HepG2 (cell line): ENCODE measurements at regions not wholly inside any gene's neighbourhood (a gene's known extent, or its start where the extent isn't known, plus 50 kb on each side); places are given as distances from the start of the nearest gene placed in this dataset.

Source experiments
- ATAC-seq: fragments of 200-7000 bp; cut with Tn5 transposase; 3 replicates; pipeline ENCODE4 v1.9.1; 2020; ENCODE audit warnings: mild to moderate bottlenecking, moderate library complexity
- BruUV-seq: library from RNA; stranded (reverse); fragments of 400-500 nt; replicated peaks from 2 replicates; lab custom pipeline; 2021; lab: Mats Ljungman, UMichigan
- CTCF ChIA-PET: fragments of 300-600 bp; formaldehyde crosslinking; extraction: SDS; loops from one replicate; lab custom pipeline; 2021; ENCODE audit warnings: low total read pairs, inconsistent platforms, low intra/inter-chr PET ratio; lab: Yijun Ruan, JAX
- POLR2A ChIA-PET: fragments of 350-600 bp; sonication (Branson Sonifier 250); formaldehyde crosslinking; loops from one replicate; lab custom pipeline; 2020; ENCODE audit warnings: antibody characterized with exemption, inconsistent platforms; lab: Yijun Ruan, JAX
- DNase-seq: peaks from one replicate; pipeline ENCODE4 v3.0.0-alpha.2; 2015; ENCODE audit warnings: low spot score
- FAIRE-seq: peaks from 3 replicates; lab custom pipeline; 2011; peaks lifted over from hg19 to GRCh38; lab: Jason Lieb, UNC
- H2AFZ ChIP-seq: one replicate; pipeline ENCODE4 v1.6.1; 2011; ENCODE audit warnings: low read length, inconsistent platforms
- H3K27ac ChIP-seq: fragments of 300-600 bp; 3 replicates; pipeline ENCODE4 v1.8.0; 2011; ENCODE audit warnings: mixed run types, mild to moderate bottlenecking, mixed read lengths, low read length, inconsistent platforms; ENCODE audit not compliant: insufficient read depth; ENCODE audit errors: extremely low read length
- H3K27me3 ChIP-seq, 2 experiments: fragments of 200-600 bp in 1 of 2; 2 replicates in 1 of 2; 3 replicates in 1 of 2; pipeline versions ENCODE4 v1.6.0 to v1.8.0; 2011; ENCODE audit warnings: low read length in 2 of 2, mild to moderate bottlenecking in 2 of 2, moderate library complexity in 2 of 2, inconsistent platforms in 1 of 2; ENCODE audit not compliant: insufficient read depth in 2 of 2, control insufficient read depth in 1 of 2
- H3K36me3 ChIP-seq, 2 experiments: fragments of 200-600 bp in 1 of 2; replicated peaks in 1 of 2; 2 replicates in 1 of 2; 3 replicates in 1 of 2; pipeline versions ENCODE4 v1.5.1 to v1.8.0; 2011; ENCODE audit warnings: low read length in 2 of 2, inconsistent platforms in 1 of 2; ENCODE audit not compliant: insufficient read depth in 2 of 2, control insufficient read depth in 1 of 2
- H3K4me1 ChIP-seq: 2 replicates; pipeline ENCODE4 v1.5.1; 2012; ENCODE audit warnings: low read length, inconsistent platforms; ENCODE audit not compliant: insufficient read depth
- H3K4me2 ChIP-seq: 2 replicates; pipeline ENCODE4 v1.6.0; 2011; ENCODE audit warnings: low read depth, low read length, inconsistent platforms
- H3K4me3 ChIP-seq, 3 experiments: fragments of 200-600 bp in 1 of 3; sonication (generic), shearing (Covaris generic) in 1 of 3; replicated peaks in 1 of 3; 2 replicates each; pipeline ENCODE4 v1.5.1; 2011 to 2016; ENCODE audit warnings: low read length in 3 of 3, inconsistent platforms in 2 of 3, low read depth in 2 of 3, mild to moderate bottlenecking in 2 of 3, control low read depth in 1 of 3, mixed read lengths in 1 of 3; ENCODE audit not compliant: insufficient read depth in 1 of 3
- H3K79me2 ChIP-seq: one replicate; pipeline ENCODE4 v1.6.1; 2011; ENCODE audit warnings: low read length, inconsistent platforms; ENCODE audit not compliant: insufficient read depth
- H3K9ac ChIP-seq: 2 replicates; pipeline ENCODE4 v1.6.0; 2011; ENCODE audit warnings: mild to moderate bottlenecking, low read depth, low read length, inconsistent platforms; ENCODE audit not compliant: insufficient read depth
- H3K9me3 ChIP-seq: 2 replicates; pipeline ENCODE4 v1.5.1; 2012; ENCODE audit warnings: mild to moderate bottlenecking, low read length
- H4K20me1 ChIP-seq: 2 replicates; pipeline ENCODE4 v1.6.0; 2011; ENCODE audit warnings: inconsistent platforms, mild to moderate bottlenecking, low read length, moderate library complexity; ENCODE audit not compliant: insufficient read depth
- CREB3 ChIP-seq: sonication (generic); formaldehyde crosslinking; IDR thresholded peaks from 2 replicates; pipeline ENCODE4 v1.5.0; 2020; ENCODE audit warnings: missing genetic modification reagents
- CREBL2 ChIP-seq: sonication (generic); formaldehyde crosslinking; IDR thresholded peaks from 2 replicates; pipeline ENCODE4 v1.8.1; 2023; ENCODE audit warnings: missing genetic modification reagents, mild to moderate bottlenecking, borderline replicate concordance
- CSRNP2 ChIP-seq: sonication (generic); formaldehyde crosslinking; conservative IDR thresholded peaks from 2 replicates; pipeline ENCODE4 v1.8.0; 2022; ENCODE audit warnings: low read depth, missing genetic modification reagents
- HINFP ChIP-seq: sonication (generic); formaldehyde crosslinking; IDR thresholded peaks from 2 replicates; pipeline ENCODE4 v1.4.0; 2020; ENCODE audit warnings: low read depth, mild to moderate bottlenecking, missing genetic modification reagents
- IRF2 ChIP-seq: IDR thresholded peaks from 2 replicates; pipeline ENCODE4 v1.6.1; 2018; ENCODE audit warnings: missing genetic modification reagents, missing compliant biosample characterization
- MAFF ChIP-seq: IDR thresholded peaks from 2 replicates; pipeline ENCODE4 v1.6.1; 2011; ENCODE audit warnings: low read depth, low read length, improper control_type of control experiment
- POLR2AphosphoS5 ChIP-seq: IDR thresholded peaks from 2 replicates; pipeline ENCODE4 v1.6.1; 2012; ENCODE audit warnings: low read depth, low read length
- RORA ChIP-seq: sonication (generic); formaldehyde crosslinking; IDR thresholded peaks from 2 replicates; pipeline ENCODE4 v1.5.0; 2020; ENCODE audit warnings: mild to moderate bottlenecking, missing genetic modification reagents, moderate library complexity
- USF2 ChIP-seq, 2 experiments: sonication (generic) in 1 of 2; formaldehyde crosslinking in 1 of 2; IDR thresholded peaks; 2 replicates each; pipeline versions ENCODE4 v1.5.1 to v1.6.1; 2011 to 2020; ENCODE audit warnings: borderline replicate concordance in 1 of 2, low read depth in 1 of 2, low read length in 1 of 2, mild to moderate bottlenecking in 1 of 2, missing genetic modification reagents in 1 of 2, moderate library complexity in 1 of 2
- ZIK1 ChIP-seq: sonication (generic); formaldehyde crosslinking; IDR thresholded peaks from 2 replicates; pipeline ENCODE4 v1.5.0; 2020; ENCODE audit warnings: mild to moderate bottlenecking, low read depth, missing genetic modification reagents, borderline replicate concordance
- ZNF142 ChIP-seq: sonication (generic); formaldehyde crosslinking; IDR thresholded peaks from 2 replicates; pipeline ENCODE4 v1.4.0; 2020; ENCODE audit warnings: missing genetic modification reagents
- WGBS: methylation state at CpG from one replicate; pipeline ENCODE4 v1.1.6; 2017; ENCODE audit warnings: low lambda C conversion rate; 5-methylcytosine and 5-hydroxymethylcytosine counted together
- in situ Hi-C: cut with HindIII; loops from 2 replicates; pipeline ENCODE4 v1.10.0; 2017; ENCODE audit warnings: low pct_unique_long_range_greater_than_20kb; ENCODE audit not compliant: extremely low pct_ligation_motif_present
- intact Hi-C: fragments of 100-400 bp; cut with micrococcal nuclease; formaldehyde crosslinking; loops from one replicate; pipeline ENCODE4 v1.10.0; 2022; ENCODE audit not compliant: unreplicated experiment

- H3K79me2 ChIP-seq: no peaks in the 10 kb centered on the region
- ATAC-seq: no peak
- H3K27ac ChIP-seq: no peak overlapping the region
- 3% methylated on average over 2 of the region's 2 CpGs for WGBS
- ChIA-PET POLR2A (no interaction called here), CTCF (no interaction called here)
- BruUV-seq: no TSS peak
- no peak for FAIRE-seq
- H3K36me3 ChIP-seq: no peaks in the 10 kb centered on the region
- intact Hi-C loops (loop anchor here (1.0 kb wide), 1 partner anchor 29 kb away; no protein-coding TSS in a partner anchor), in situ Hi-C loops (no loop called here)
- no peaks in the 10 kb centered on the region for H3K4me1 ChIP-seq
- no peaks in the 10 kb centered on the region for H4K20me1 ChIP-seq
- H2AFZ ChIP-seq: no peak overlapping the region
- H3K9ac ChIP-seq: no peak overlapping the region
- H3K4me3 ChIP-seq: no peak overlapping the region
- no peak for DNase-seq
- peaks cover 95% of the 10 kb centered on the region for H3K9me3 ChIP-seq
- no peak overlapping the region for H3K4me2 ChIP-seq
- no peaks in the 10 kb centered on the region for H3K27me3 ChIP-seq
- TF ChIP-seq MAFF (no peak), ZIK1 (no peak), IRF2 (CRISPR knock-in tag) (no peak), USF2 (IDR thresholded peaks at IDR 0.05; ENCODE audit: low read depth, low read length) (no peak), USF2 (CRISPR knock-in tag; IDR thresholded peaks at IDR 0.05; ENCODE audit: borderline replicate concordance) (no peak), CREB3 (CRISPR knock-in tag) (no peak), ZNF142 (CRISPR knock-in tag) (no peak), RORA (CRISPR knock-in tag) (no peak), POLR2AphosphoS5 (no peak), HINFP (CRISPR knock-in tag) (no peak), CREBL2 (no peak), CSRNP2 (CRISPR knock-in tag) (no peak)
Observed at GRCh38 chr6:22364306-22364705, 67.5 kb upstream of the PRL start.
